ENCODE measurements at regions not wholly inside any gene's neighbourhood (a gene's known extent, or its start where the extent isn't known, plus 50 kb on each side); places are given as distances from the start of the nearest gene placed in this dataset.
"Not testable (repeated sequence)": the region's sequence is repeated elsewhere in the genome, so short reads cannot be mapped to it uniquely, and the experiment has no call there.

GRCh38 chr6:167405778-167406532 lies 81.1 kb downstream of the TTLL2 start:
- H3K4me3 ChIP-seq (ENCODE audit: low read depth, low read length), result no peak overlapping the region
- ChIA-PET POLR2A (no interaction called here), CTCF (no interaction called here)
- H3K36me3 ChIP-seq (ENCODE audit: control insufficient read depth, insufficient read depth, low read length), result no peaks in the 10 kb centered on the region
- H3K27me3 ChIP-seq (ENCODE audit: control insufficient read depth, insufficient read depth, low read length), result no peaks in the 10 kb centered on the region
- no peak for DNase-seq (ENCODE audit: low read depth)
- TF ChIP-seq CTCF (IDR thresholded peaks at IDR 0.05; ENCODE audit: insufficient read depth, low read depth, low read length), result no peak

GRCh38 chr6:167406533-167407238 lies 81.8 kb downstream of the TTLL2 start:
- POLR2A ChIA-PET; H3K36me3 ChIP-seq (ENCODE audit: control insufficient read depth, insufficient read depth, low read length); H3K27me3 ChIP-seq (ENCODE audit: control insufficient read depth, insufficient read depth, low read length); H3K4me3 ChIP-seq (ENCODE audit: low read depth, low read length); DNase-seq (ENCODE audit: low read depth); CTCF ChIA-PET: not testable (repeated sequence)

- CTCF ChIA-PET, result no interaction called here
- no peaks in the 10 kb centered on the region for H3K36me3 ChIP-seq (ENCODE audit: control insufficient read depth, insufficient read depth, low read length)
- DNase-seq (ENCODE audit: low read depth), result no peak
Observed at GRCh38 chr6:167407239-167408064, 82.6 kb downstream of the TTLL2 start.

GRCh38 chr6:167408235-167408869 lies 83.5 kb downstream of the TTLL2 start:
- ChIA-PET POLR2A (no interaction called here), CTCF (no interaction called here)
- Histone ChIP-seq H3K27me3 (ENCODE audit: control insufficient read depth, insufficient read depth, low read length) (no peaks in the 10 kb centered on the region), H3K36me3 (ENCODE audit: control insufficient read depth, insufficient read depth, low read length) (no peaks in the 10 kb centered on the region), H3K4me3 (ENCODE audit: low read depth, low read length) (no peak overlapping the region)
- no peak for TF ChIP-seq CTCF (IDR thresholded peaks at IDR 0.05; ENCODE audit: insufficient read depth, low read depth, low read length)
- DNase-seq (ENCODE audit: low read depth), result no peak

More at GRCh38 chr6:167407239-167408064, 82.6 kb downstream of the TTLL2 start:
- Histone ChIP-seq H3K27me3 (ENCODE audit: control insufficient read depth, insufficient read depth, low read length) (no peaks in the 10 kb centered on the region), H3K4me3 (ENCODE audit: low read depth, low read length) (no peak overlapping the region)
- POLR2A ChIA-PET, result no interaction called here
- TF ChIP-seq CTCF (IDR thresholded peaks at IDR 0.05; ENCODE audit: insufficient read depth, low read depth, low read length), result no peak

GRCh38 chr6:167409079-167409478 lies 84.2 kb downstream of the TTLL2 start:
- ChIA-PET CTCF (no interaction called here), POLR2A (no interaction called here)
- no peak for TF ChIP-seq CTCF (IDR thresholded peaks at IDR 0.05; ENCODE audit: insufficient read depth, low read depth, low read length)
- Histone ChIP-seq H3K4me3 (ENCODE audit: low read depth, low read length) (no peak overlapping the region), H3K36me3 (ENCODE audit: control insufficient read depth, insufficient read depth, low read length) (no peaks in the 10 kb centered on the region), H3K27me3 (ENCODE audit: control insufficient read depth, insufficient read depth, low read length) (no peaks in the 10 kb centered on the region)
- no peak for DNase-seq (ENCODE audit: low read depth)
